ENCODE measurements at regions not wholly inside any gene's neighbourhood (a gene's known extent, or its start where the extent isn't known, plus 50 kb on each side); places are given as distances from the start of the nearest gene placed in this dataset.

GRCh38 chr5:116825486-116825885 is 250.9 kb upstream of the SEMA6A start:
- Histone ChIP-seq H3K27ac (ENCODE audit: control insufficient read depth, insufficient read depth) (no peak overlapping the region), H3K9ac (ENCODE audit: control insufficient read depth, insufficient read depth, low read length) (no peak overlapping the region), H3K4me3 (no peak overlapping the region), H2AFZ (ENCODE audit: control insufficient read depth, low read depth, low read length) (no peak overlapping the region), H3K4me2 (ENCODE audit: control insufficient read depth, insufficient read depth) (no peak overlapping the region), H3K27me3 (replicated peaks in 1 of 2; ENCODE audit: control insufficient read depth in 2 of 2, insufficient read depth in 2 of 2, low read length in 1 of 2) (no peaks in the 10 kb centered on the region), H3K79me2 (ENCODE audit: control insufficient read depth, insufficient read depth, low read length) (no peaks in the 10 kb centered on the region), H4K20me1 (ENCODE audit: control insufficient read depth, insufficient read depth) (no peaks in the 10 kb centered on the region), H3K36me3 (ENCODE audit: control insufficient read depth in 2 of 2, insufficient read depth in 2 of 2, low read length in 1 of 2) (no peaks in the 10 kb centered on the region), H3K9me3 (replicated peaks; ENCODE audit: control insufficient read depth, insufficient read depth, low read length) (no peaks in the 10 kb centered on the region), H3K4me1 (ENCODE audit: control insufficient read depth, insufficient read depth, low read length) (no peaks in the 10 kb centered on the region)
- DNase-seq (ENCODE audit: low read depth, low spot score), result no peak
- no peak for ATAC-seq
- FAIRE-seq, result no peak
- no TSS peak for BruUV-seq (replicated peaks)
- RAD21 ChIA-PET (ENCODE audit: unreplicated experiment), result interaction anchor here (2.2 kb wide), 1 partner anchor 249 kb away, joined by 5 read pairs; no protein-coding TSS in a partner anchor
- SMC1A ChIA-PET (ENCODE audit: uncharacterized antibody, unreplicated experiment), result interaction anchor here (1.0 to 2.6 kb wide), 3 partner anchors 10 to 250 kb away, joined by 3 to 13 read pairs (median 3); partner anchors contain the start of gene SEMA6A
- POLR2A ChIA-PET, result no interaction called here
- CTCF ChIA-PET, result interaction anchor here (1.0 kb wide), 1 partner anchor 122 kb away, joined by 3 read pairs; no protein-coding TSS in a partner anchor
- intact Hi-C loops (cut with micrococcal nuclease; ENCODE audit: unreplicated experiment) (no loop called here), in situ Hi-C loops (cut with MboI) (no loop called here)
- WGBS (ENCODE audit: insufficient coverage, insufficient replicate concordance, low lambda C conversion rate, missing lambda C conversion rate), result 50% methylated on average over 1 of the region's 1 CpG
- TF ChIP-seq RUNX3 (IDR thresholded peaks at IDR 0.05; ENCODE audit: low read length), result no peak
- no peak for TF ChIP-seq FOXK2 (IDR thresholded peaks at IDR 0.05)
- no peak for TF ChIP-seq NFYB (IDR thresholded peaks at IDR 0.05; ENCODE audit: insufficient read depth, low read depth, low read length)
- no peak for TF ChIP-seq PBX3 (IDR thresholded peaks at IDR 0.05; ENCODE audit: insufficient replicate concordance, low read depth, low read length)
- TF ChIP-seq PKNOX1 (IDR thresholded peaks at IDR 0.05), result no peak
- no peak for TF ChIP-seq SUPT20H (IDR thresholded peaks at IDR 0.05; ENCODE audit: borderline replicate concordance, control insufficient read depth, low read depth, low read length)
- TF ChIP-seq MTA3 (IDR thresholded peaks at IDR 0.05; ENCODE audit: borderline replicate concordance, low read length), result no peak
- no peak for TF ChIP-seq YBX1 (IDR thresholded peaks at IDR 0.05)
- no peak for TF ChIP-seq NFYA (IDR thresholded peaks at IDR 0.05; ENCODE audit: borderline replicate concordance, low read depth, low read length)
- no peak for TF ChIP-seq CHD2 (IDR thresholded peaks at IDR 0.05; ENCODE audit: borderline replicate concordance, low read depth, low read length)
- TF ChIP-seq KAT2A (conservative IDR thresholded peaks at IDR 0.05; ENCODE audit: control insufficient read depth, low read depth, low read length), result no peak
- no peak for TF ChIP-seq ELK1 (IDR thresholded peaks at IDR 0.05; ENCODE audit: low read depth, low read length)
- no peak for TF ChIP-seq ZNF687 (IDR thresholded peaks at IDR 0.05)
- TF ChIP-seq MAX (IDR thresholded peaks at IDR 0.05; ENCODE audit: low read depth, low read length), result no peak
- TF ChIP-seq CTCF (IDR thresholded peaks at IDR 0.05 in 2 of 3, conservative IDR thresholded peaks at IDR 0.05 in 1 of 3; ENCODE audit: control insufficient read depth in 2 of 3, extremely low read depth in 1 of 3, insufficient read depth in 1 of 3, low read depth in 3 of 3, low read length in 3 of 3), result no peak

All from GM12878 (cell line).